HL-60 (cell line): ENCODE measurements at regions not wholly inside any gene's neighbourhood (a gene's known extent, or its start where the extent isn't known, plus 50 kb on each side); places are given as distances from the start of the nearest gene placed in this dataset.

Experiments used
- POLR2AphosphoS5 ChIP-seq: IDR thresholded peaks from 2 replicates; pipeline ENCODE4 v1.6.1; 2012; ENCODE audit warnings: low read depth
- TF ChIP-seq, protein P1 (sequence below): IDR thresholded peaks from one replicate; pipeline ENCODE4 v1.5.1; 2011; ENCODE audit warnings: low read length, control low read depth, inconsistent platforms; ENCODE audit not compliant: insufficient read depth

DNA sequence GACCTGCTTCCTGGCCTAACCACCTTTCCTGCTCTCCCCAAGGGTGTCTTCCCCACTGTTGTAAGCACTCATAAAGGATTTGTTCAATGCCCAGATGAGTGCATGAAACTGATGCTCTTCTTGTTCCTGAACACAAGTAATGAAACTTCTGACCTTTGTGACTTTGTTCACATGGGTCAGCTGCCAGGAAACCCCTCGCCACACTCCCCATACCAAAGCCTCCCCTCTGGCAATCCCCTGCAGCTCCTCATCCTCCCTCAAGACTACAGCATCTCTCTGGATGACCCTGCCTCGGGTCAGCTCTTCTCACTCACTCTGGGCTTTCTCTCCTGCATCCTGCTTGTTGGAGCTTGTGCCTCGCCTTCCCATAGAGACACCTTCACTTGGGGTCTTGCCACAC is 72.2 kb upstream of the SPTLC1 start:
- TF ChIP-seq, protein P1, sequence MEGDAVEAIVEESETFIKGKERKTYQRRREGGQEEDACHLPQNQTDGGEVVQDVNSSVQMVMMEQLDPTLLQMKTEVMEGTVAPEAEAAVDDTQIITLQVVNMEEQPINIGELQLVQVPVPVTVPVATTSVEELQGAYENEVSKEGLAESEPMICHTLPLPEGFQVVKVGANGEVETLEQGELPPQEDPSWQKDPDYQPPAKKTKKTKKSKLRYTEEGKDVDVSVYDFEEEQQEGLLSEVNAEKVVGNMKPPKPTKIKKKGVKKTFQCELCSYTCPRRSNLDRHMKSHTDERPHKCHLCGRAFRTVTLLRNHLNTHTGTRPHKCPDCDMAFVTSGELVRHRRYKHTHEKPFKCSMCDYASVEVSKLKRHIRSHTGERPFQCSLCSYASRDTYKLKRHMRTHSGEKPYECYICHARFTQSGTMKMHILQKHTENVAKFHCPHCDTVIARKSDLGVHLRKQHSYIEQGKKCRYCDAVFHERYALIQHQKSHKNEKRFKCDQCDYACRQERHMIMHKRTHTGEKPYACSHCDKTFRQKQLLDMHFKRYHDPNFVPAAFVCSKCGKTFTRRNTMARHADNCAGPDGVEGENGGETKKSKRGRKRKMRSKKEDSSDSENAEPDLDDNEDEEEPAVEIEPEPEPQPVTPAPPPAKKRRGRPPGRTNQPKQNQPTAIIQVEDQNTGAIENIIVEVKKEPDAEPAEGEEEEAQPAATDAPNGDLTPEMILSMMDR = no peak
- no peak for TF ChIP-seq POLR2AphosphoS5
